HG03060 (cell line): ENCODE measurements at regions not wholly inside any gene's neighbourhood (a gene's known extent, or its start where the extent isn't known, plus 50 kb on each side); places are given as distances from the start of the nearest gene placed in this dataset.

Experiments
- ATAC-seq: cut with Tn5 transposase; IDR thresholded peaks from one replicate; pipeline ENCODE4 v1.9.1; 2021; ENCODE audit warnings: low read depth, moderate number of reproducible peaks; ENCODE audit not compliant: unreplicated experiment

DNA sequence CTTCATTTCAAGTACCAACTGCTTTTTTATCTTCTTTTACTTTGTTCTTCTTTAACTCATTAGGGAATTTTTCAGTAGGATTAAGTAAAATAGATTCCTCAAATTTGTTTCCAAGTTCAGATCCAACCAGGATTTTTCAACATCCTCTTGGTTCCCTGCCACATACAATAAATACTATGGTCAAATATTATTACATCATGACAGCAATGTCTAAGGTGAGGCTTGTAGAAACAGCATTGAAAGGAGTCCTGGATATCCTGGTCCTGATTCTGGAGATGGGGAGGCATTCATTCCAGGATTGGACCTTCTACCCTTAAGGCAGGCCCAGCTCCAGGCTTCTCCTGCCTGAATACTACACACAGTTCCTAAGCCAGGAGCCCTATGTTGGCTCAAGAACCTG, 80.2 kb upstream of the F3 start:
- no peak for ATAC-seq

DNA sequence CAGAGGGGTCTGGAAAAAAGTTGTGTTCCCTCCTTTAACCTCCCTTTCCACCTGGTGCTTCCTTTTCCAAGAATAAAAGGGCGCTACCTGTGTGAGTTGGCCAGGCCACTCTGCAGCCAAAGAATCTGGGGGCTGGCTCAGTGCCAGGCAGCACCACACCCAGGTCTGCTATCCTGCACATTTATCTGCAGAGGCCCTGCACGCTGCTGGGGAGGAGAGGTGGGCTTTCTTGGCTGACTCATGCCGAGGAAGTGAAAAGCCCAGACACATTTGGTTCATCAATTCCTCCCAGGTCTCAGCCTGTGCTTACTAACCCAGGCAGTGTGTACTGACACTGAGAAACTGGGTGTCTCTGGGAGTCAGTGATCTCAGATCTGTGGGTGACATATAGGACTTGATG, 79.8 kb upstream of the F3 start:
- ATAC-seq, result no peak

DNA sequence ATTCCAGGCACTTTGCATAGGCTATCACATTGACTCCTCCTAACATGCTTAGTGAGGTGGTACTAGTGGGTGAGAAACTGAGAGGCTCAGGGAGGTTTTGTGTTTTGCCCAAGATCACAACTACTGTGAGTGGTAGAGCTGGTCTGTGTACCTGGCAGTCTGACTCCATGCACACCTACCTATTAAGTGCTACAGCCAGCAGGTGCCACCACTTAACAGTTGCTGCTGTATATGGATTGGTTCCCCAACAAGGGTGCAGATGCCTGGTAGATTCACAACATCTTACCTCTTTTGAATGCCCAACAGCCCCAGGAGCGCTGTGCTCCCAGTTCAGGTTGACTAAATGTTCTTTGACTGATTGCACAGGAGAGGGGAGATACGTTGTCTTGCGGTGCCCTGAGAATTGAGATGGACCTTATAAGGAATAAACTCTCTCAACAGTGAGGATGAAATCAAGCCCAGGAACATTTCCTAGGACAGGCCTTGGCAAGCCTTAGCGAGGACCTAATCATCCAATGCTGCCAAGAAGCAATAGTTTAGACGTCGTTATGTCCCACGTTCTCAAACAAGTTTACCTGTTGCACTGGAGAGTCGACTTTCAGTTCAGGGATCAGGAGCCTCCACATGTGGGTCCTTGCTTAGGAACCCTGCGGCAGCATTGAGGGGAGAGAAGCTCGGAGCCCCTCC, 78.9 kb upstream of the F3 start:
- no peak for ATAC-seq

DNA sequence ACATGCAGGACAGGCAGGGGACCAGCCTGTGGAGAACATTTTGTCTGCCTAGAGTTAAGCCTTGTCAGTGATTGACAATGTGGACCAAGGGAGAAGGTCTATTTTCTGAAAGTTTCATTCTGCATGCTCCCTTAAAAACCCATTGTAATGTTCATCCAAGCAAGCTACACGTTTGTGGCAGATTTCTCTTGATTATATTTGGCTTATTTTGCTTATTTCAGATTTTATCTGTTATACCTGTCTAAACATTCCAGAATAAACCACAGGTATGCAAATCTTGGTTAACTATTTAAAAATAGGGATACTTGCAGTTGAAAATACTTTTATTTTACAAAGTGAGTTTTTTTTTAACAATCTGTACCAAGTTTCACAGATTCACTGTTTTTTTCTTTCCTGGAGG, 78.2 kb upstream of the F3 start:
- ATAC-seq, result no peak

DNA sequence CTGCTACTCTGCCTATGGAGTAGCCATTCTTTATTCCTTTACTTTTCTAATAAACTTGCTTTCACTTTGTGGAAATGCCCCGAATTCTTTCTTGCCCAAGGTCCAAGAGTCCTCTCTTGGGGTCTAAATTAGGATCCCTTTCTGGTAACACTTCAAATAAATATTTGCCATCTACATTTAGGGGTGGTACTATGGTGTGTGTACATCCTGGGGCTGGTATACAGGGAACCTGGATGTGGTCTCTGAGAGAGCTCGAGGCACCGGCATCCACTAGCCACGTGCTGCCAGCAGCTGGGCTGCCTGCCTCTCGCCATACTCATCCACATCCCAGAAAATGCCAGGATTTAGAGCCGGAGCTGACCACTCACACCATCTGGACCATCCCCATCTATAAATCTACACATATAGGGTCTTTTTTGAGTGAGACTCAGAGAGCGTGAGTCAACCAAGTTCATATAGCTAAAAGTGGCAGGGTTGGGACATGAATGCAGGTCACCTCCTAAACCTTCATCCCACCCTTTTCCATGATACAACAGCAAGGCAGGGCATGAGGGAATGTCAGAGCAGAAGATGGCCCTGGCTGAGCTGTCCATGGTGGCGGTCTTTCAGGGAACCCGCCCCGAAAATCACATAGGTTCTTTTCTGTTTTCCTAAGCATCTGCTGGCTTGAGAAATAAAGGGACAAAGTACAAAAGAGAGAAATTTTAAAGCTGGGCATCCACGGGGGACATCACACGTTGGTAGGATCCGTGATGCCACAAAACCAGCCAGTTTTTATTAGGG, 76.6 kb upstream of the F3 start:
- no peak for ATAC-seq

DNA sequence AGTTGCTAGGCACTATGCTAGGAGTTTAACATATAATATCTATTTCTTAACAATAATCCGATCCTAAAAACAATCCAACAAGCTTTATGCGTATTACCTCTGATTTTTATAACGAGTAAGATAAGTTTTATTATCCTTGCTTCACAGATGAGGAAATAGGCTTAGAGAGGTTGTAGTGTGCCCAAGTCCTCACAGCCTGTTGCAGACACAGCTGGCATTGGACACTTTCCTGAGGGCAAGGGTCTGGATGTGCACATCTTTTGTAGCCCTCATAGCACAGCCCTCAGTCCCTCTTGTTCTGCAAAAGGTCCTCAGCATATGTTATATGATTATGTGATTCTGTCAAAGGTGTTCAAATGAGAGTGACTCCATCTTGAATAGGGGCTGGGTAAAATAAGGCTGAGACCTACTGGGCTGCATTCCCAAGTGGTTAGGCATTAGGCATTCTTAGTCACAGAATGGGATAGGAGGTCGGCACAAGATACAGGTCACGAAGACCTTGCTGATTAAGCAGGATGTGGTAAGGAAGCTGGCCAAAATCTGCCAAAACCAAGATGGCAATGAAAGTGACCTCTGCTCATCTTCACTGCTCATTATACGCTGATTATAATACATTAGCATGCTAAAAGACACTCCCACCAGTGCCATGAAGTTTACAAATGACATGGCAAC, 75.7 kb upstream of the F3 start:
- no peak for ATAC-seq

DNA sequence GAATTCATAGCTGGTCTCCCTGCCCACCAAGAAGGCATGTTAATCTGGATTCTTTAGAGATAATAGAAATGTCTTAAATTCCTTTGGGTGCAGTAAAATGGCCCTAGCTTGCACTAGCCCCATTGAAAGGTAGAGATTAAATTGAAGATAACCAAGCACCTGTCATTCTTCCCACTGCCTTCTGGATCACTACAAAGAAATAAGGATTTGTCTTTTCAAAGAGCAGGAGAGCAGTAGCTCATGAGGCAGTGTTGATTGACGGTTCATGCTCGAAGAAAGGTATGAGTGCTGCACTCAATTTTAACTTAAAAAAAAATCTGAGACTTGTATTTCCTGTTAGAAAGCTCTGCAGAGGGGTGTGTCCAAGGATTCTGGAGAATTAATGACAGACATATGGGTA, 74.9 kb upstream of the F3 start:
- no peak for ATAC-seq

DNA sequence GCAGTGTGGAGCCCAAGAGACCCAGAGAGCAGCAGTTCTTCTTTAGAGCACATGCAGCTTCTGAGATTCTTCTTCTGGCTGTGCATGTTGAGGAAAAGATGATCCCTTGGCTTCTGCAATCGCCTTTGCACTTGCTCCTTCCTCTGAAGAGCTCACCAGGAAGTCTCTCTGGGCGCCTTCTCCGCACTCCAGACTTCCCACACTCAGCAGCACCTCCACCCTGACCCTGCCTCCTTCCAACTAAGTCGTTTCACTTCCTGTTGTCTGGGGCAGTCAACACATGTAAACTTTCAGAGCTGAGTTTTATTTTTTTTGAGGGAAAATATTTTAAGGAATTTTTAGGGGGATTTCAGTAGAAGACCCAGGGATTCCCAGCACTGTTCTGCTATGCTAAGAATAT, 73.4 kb upstream of the F3 start:
- no peak for ATAC-seq

DNA sequence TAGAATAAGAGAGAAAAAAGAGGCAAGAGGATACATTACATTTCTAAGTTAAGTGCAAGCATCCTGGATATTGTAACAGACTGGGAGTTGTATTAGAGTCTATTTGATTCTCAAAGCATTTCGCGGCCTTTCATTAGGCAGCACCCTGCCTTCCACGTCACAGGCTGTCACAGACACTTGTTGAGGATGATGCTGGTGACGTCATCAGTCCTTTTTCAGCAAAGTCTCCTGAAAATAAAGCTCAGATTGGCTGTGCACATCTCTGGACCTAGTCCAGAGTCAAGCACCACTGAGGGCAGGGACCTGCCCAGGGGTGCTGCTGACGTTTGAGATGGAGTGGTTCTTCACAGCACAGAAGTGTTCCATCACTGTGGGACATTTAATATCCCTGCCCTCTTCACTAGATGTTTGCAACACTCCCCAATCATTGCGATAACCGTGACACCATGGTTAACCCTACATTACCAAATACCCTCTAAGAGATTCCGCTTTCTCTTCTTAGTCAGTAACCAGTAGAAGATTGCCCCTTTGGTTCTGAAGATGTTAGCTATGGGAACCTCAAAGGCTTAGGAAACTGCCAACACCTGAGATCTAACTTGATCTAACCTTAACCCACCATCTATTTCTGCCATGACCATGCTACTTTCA, 72.7 kb upstream of the F3 start:
- ATAC-seq, result no peak

DNA sequence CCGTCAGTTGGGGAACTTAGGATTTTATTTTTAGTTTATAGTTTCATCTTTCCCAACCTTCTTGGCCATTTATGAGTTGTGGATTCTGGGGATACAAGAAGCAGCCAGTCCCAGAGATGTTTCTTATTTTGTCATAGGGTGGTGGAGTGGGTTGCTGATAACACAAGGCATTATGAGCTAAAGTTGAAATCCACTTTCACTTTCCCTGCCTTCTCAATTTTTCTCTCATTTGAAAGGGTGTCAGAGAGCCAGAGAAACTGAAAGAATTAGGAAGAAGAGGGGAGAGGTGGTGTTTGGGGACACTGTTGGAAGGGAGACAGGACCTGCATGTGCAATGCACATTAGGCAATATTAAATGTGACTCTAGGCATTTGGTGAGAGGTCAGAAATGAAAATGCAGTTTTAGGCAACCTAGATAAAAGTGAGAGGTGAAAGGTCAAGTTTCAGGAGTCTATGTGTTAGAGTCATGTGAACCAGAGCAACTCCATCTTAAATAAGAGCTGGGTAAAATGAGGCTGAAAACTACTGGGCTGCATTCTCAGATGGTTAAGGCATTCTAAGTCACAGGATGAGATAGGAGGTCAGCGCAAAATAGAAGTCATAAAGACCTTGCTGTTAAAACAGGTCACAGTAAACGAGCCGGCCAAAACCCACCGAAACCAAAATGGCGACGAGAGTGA, 71.1 kb upstream of the F3 start:
- no peak for ATAC-seq

DNA sequence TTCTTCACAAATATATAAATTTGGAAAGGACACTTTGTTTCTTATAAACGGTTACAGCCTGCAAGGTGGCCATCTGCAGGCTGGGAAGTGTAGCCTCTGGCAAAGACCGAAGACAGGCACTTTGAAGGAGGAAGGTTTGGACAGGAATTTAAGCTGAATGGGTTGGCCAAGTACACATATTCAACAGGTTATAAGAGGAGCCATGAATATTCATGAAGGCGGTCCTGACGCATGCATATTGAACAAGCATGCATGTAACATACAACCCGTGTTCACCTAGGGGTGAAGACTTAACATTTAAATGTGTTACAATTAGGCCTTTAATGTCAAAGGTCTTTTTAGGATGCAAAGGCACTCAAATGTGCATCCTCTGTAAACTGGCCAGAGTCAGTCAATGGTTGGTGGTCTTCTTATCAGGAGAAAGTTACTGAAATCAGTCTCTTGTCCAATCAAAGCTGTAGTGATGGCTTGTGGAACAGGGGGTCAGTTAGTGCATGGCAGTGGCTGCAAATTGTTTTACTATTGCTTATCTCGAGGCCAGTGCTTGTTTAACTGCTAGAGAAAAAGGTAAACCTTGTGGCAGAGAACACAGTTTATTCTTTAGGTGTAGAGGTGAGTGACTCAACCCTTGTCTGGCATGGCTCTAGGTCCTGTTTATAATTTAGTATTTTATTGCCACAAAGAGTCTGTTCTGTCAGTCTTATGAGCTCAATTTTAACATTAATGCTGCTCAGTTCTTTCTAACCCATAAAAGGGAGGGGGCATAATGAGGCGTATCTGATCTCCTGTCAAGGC, 70.3 kb upstream of the F3 start:
- ATAC-seq, result no peak

DNA sequence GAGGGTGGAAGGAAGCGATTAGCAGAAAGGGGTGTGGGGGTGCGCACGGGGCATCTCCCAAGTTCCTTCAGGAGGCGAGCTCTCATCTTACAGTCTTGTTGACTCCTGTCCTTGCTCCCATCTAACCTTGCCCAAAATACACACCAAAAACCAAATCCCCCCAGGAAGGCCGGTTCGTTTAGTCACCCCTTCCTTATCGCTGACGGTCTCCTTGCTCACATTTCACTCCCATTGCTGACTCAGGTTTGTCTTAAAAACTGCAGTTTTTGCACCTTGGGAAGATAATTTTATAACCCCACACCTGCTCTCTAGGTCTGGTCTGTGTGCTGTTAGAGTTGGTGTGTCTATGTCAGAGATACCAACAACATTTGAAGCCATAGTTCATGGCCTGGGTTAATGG, 68.1 kb upstream of the F3 start:
- no peak for ATAC-seq

DNA sequence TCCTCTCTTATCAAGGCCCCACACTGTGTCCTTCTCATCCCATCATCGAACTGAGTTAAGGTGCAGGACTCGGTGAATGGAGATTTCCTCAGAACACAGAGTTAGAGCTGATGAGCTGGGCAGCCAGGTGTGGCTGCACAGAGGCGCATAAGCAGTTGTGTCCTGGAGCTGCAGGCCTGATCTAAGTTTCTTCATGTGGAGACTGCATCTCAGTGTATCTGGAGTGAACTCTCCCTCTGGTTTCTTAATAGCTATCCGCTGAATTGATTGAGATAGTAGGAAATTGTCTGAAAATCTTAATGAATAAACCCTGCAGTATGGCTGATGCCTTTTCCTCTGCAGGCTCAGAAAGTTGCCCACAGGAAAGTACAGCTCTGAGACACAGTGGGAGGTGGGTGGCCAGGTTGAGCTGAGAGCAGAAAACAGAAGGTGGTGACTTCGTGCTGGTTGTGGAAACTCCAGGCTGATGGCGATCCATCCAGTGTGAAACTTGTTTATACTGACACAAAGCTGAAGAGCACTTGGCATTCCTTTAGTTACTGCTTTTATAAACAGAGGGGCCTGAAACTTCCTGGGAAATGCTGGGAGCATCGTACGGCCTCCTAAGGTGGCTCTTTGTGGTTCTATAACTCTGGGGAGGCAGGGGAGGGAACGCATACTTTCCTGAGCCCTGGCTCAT, 67.4 kb upstream of the F3 start:
- ATAC-seq, result no peak

DNA sequence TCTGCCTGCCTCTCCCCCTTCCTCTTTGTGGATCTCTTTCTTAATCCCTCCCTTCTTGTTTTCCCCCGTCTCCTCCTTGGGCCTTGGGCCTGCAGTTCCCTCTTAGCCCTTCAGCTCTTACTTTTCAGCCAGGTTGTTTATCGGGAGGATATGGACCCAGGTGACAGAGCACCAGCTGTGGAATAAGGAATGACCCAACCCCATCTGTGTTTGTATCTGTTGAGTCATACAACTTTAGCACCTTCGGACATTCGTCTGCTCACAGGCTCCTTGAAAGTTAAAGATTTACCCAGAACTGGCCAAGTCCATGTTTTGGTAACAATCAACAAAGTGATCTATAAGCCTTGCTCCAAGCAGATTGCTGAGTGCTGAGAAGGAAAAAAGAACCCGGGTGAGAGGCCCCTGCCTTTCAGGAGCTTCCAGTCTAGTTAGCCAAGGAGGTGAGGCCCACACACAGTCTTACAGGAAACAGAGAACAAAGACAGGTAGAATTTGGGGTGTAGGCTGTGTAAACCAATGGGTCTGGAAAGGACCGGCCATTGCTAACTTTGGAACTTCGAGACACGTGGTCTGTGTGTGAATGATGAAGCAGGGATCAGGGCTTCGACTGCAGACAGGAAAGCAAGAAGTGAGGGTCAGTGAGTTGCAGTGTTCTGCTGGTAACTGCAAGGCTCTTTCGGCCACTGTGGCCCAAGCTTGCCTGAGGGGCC, 66.7 kb upstream of the F3 start:
- ATAC-seq, result no peak

DNA sequence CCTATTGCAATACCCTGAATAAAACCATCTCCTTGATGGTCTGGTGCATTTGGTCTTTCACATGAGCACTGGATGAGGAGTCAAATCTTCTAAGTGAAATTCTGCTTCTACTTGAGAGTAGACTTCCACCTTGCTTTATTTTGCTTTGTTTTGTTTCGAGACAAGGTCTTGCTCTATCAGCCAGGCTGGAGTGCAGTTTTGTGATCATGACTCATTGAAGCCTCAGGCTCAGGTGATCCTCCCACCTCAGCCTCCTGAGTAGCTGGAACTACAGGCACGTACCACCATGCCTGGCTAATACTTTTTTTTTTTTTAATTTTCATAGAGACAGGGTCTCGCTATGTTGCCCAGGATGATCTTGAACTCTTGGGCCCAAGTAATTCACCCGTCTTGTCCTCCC, 65.8 kb upstream of the F3 start:
- ATAC-seq, result no peak

DNA sequence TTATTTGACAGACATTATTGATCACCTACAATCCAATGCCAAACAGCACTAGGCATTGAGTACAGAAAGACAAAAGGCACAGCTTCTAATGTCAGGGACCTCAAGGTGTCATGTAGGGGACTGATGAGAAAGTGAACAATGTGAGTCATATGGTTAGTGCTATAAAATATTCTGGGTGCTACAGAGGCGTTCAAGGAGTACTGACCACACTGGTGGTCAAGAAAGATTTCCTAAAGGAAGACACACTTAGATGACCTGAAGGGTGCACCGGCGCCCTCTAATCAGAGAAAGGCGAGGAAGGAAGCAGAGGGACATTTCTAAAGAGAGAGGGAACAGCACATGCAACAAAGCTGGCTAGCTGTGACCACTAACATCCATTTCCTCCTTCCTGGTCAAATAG, 64.9 kb upstream of the F3 start:
- no peak for ATAC-seq

DNA sequence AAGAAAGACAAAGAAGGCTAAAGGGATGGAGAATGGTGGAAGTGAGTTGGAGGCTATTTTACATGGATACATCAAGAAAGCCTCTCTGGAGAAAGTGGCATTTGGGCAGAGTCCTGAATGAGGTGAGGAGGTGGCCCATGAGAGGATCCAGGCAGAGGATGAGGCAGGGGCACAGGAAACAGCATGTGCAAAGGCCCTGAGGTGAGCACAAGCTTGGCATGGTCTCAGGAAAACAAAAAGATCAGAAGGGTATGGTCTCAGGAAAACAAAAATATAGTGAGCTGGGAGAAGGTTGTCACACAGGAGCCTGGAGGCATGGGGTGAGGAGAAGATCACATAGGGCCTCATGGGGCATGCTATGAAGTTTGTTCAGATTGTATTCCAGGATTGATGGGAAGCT, 62.1 kb upstream of the F3 start:
- ATAC-seq, result no peak

DNA sequence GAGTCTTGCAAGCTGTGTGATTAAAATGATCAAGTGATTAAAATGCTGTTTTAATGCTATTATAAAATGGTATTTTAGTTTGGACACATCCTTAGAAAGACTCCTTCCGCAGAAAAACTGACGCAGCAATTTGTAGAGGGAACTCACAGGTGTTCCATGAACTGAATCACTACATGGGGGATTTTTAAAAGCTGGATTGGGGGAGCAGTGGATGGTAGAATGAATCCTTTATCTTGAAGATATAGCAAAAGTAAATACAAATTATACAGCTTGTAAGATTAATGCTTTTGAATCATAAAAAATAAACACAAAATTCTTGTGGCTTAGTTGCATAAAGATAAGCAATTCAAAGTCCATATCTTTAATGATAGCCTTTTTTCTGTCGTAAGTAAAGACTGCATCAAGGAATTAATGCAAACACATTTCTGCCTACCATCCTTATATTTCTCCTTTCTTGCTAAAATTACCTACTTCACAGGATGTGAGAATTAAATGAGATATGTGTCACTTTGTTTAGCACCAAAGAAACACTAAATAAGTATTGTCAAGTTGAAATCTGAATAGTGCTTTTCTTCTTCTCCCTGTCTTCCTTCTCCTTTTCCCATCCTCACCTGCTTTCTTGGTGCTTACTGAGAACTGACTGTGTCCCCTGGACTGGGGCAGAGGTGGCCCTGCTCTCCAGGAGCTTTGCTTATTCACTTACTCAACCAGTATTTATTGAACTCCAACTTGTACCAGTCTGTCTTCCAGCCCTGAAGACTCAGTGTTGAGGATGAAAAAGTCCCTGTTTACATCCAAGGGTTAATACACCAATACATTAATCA, 61.5 kb upstream of the F3 start:
- ATAC-seq, result no peak
